OCI-LY3 (cell line): ENCODE measurements at regions not wholly inside any gene's neighbourhood (a gene's known extent, or its start where the extent isn't known, plus 50 kb on each side); places are given as distances from the start of the nearest gene placed in this dataset.

Source experiments
- H2AFZ ChIP-seq: fragments of 200-600, 300-600 bp; shearing (Covaris generic); 2 replicates; pipeline ENCODE4 v1.6.0; 2014; ENCODE audit warnings: antibody characterized with exemption, low read depth, low read length
- H3K27ac ChIP-seq: fragments of 200-600, 300-600 bp; sonication (generic); 2 replicates; pipeline ENCODE4 v1.5.1; 2014; ENCODE audit warnings: mild to moderate bottlenecking, low read length, moderate library complexity, mixed read lengths
- H3K27me3 ChIP-seq: fragments of 200-600, 300-600 bp; sonication (generic); 2 replicates; pipeline ENCODE4 v1.6.1; 2014; ENCODE audit warnings: low read depth, low read length, mixed read lengths
- H3K36me3 ChIP-seq: fragments of 200-600, 300-600 bp; sonication (generic); replicated peaks from 2 replicates; pipeline ENCODE3; 2014; ENCODE audit warnings: low read depth, low read length, mixed read lengths
- H3K4me1 ChIP-seq: fragments of 300-600, 200-600 bp; sonication (generic); 2 replicates; pipeline ENCODE4 v1.6.1; 2014; ENCODE audit warnings: low read length, mixed read lengths
- H3K4me2 ChIP-seq: fragments of 200-600, 300-600 bp; sonication (generic); 2 replicates; pipeline ENCODE4 v1.6.1; 2014; ENCODE audit warnings: low read length, mixed read lengths
- H3K4me3 ChIP-seq: fragments of 300-600, 200-600 bp; sonication (generic); 2 replicates; pipeline ENCODE4 v1.5.1; 2014; ENCODE audit warnings: antibody characterized with exemption, mild to moderate bottlenecking, low read length, moderate library complexity
- H3K79me2 ChIP-seq: fragments of 300-600, 200-600 bp; shearing (Covaris generic); 2 replicates; pipeline ENCODE4 v1.6.1; 2014; ENCODE audit warnings: mild to moderate bottlenecking, low read length, mixed read lengths
- H3K9ac ChIP-seq: fragments of 300-600, 200-600 bp; shearing (Covaris generic); 2 replicates; pipeline ENCODE4 v1.6.0; 2014; ENCODE audit warnings: mild to moderate bottlenecking, low read length, moderate library complexity
- H3K9me3 ChIP-seq: fragments of 200-600, 300-600 bp; shearing (Covaris generic); 2 replicates; pipeline ENCODE4 v1.6.1; 2014; ENCODE audit warnings: low read length, mixed read lengths; ENCODE audit not compliant: insufficient read depth
- H4K20me1 ChIP-seq: fragments of 200-600, 300-600 bp; sonication (generic); 2 replicates; pipeline ENCODE4 v1.6.1; 2016; ENCODE audit warnings: low read length, mixed read lengths; ENCODE audit not compliant: insufficient read depth
- EZH2phosphoT487 ChIP-seq: fragments of 200-600 bp; shearing (Covaris generic); IDR thresholded peaks from 2 replicates; pipeline ENCODE4 v1.6.1; 2018; ENCODE audit warnings: antibody characterized with exemption, mixed run types, low read depth
- TF ChIP-seq, protein P1 (sequence below): fragments of 200-600, 300-600 bp; sonication (generic); IDR thresholded peaks from 2 replicates; pipeline ENCODE4 v1.5.1; 2014; ENCODE audit warnings: antibody characterized with exemption, low read length, low read depth

- H3K79me2 ChIP-seq = no peaks in the 10 kb centered on the region
- H3K27ac ChIP-seq = no peak overlapping the region
- H3K4me1 ChIP-seq = no peaks in the 10 kb centered on the region
- H3K4me2 ChIP-seq = no peak overlapping the region
- H3K4me3 ChIP-seq = no peak overlapping the region
- H3K9me3 ChIP-seq = no peaks in the 10 kb centered on the region
- H4K20me1 ChIP-seq = no peaks in the 10 kb centered on the region
- no peak for TF ChIP-seq EZH2phosphoT487
- TF ChIP-seq, protein P1, sequence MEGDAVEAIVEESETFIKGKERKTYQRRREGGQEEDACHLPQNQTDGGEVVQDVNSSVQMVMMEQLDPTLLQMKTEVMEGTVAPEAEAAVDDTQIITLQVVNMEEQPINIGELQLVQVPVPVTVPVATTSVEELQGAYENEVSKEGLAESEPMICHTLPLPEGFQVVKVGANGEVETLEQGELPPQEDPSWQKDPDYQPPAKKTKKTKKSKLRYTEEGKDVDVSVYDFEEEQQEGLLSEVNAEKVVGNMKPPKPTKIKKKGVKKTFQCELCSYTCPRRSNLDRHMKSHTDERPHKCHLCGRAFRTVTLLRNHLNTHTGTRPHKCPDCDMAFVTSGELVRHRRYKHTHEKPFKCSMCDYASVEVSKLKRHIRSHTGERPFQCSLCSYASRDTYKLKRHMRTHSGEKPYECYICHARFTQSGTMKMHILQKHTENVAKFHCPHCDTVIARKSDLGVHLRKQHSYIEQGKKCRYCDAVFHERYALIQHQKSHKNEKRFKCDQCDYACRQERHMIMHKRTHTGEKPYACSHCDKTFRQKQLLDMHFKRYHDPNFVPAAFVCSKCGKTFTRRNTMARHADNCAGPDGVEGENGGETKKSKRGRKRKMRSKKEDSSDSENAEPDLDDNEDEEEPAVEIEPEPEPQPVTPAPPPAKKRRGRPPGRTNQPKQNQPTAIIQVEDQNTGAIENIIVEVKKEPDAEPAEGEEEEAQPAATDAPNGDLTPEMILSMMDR = no peak
- no peaks in the 10 kb centered on the region for H3K36me3 ChIP-seq
- H2AFZ ChIP-seq = no peak overlapping the region
- no peak overlapping the region for H3K9ac ChIP-seq
- H3K27me3 ChIP-seq = no peaks in the 10 kb centered on the region
These were observed 201.1 kb downstream of the IRX1 start for GRCh38 chr5:3796736-3797135.

- Histone ChIP-seq H3K36me3 (no peaks in the 10 kb centered on the region), H3K9me3 (no peaks in the 10 kb centered on the region), H3K79me2 (no peaks in the 10 kb centered on the region), H4K20me1 (no peaks in the 10 kb centered on the region), H3K4me3 (no peak overlapping the region), H3K4me2 (no peak overlapping the region), H3K27me3 (no peaks in the 10 kb centered on the region), H3K4me1 (no peaks in the 10 kb centered on the region), H2AFZ (no peak overlapping the region), H3K27ac (no peak overlapping the region), H3K9ac (no peak overlapping the region)
- no peak for TF ChIP-seq EZH2phosphoT487
- TF ChIP-seq, protein P1 = no peak
These were observed 206.3 kb downstream of the IRX1 start for GRCh38 chr5:3801967-3802366.

GRCh38 chr5:3809455-3809854, 213.8 kb downstream of the IRX1 start:
- Histone ChIP-seq H3K79me2 (no peaks in the 10 kb centered on the region), H3K36me3 (no peaks in the 10 kb centered on the region), H3K27ac (no peak overlapping the region), H3K4me2 (no peak overlapping the region), H3K9ac (no peak overlapping the region), H3K4me3 (no peak overlapping the region), H4K20me1 (no peaks in the 10 kb centered on the region), H3K9me3 (no peaks in the 10 kb centered on the region), H3K27me3 (no peaks in the 10 kb centered on the region), H2AFZ (no peak overlapping the region), H3K4me1 (no peaks in the 10 kb centered on the region)
- TF ChIP-seq EZH2phosphoT487 = no peak
- TF ChIP-seq, protein P1 = no peak

- no peaks in the 10 kb centered on the region for H3K4me1 ChIP-seq
- H3K27me3 ChIP-seq = no peaks in the 10 kb centered on the region
- H3K4me2 ChIP-seq = no peak overlapping the region
- H3K9ac ChIP-seq = no peak overlapping the region
- H2AFZ ChIP-seq = no peak overlapping the region
- H3K4me3 ChIP-seq = no peak overlapping the region
- no peaks in the 10 kb centered on the region for H4K20me1 ChIP-seq
- H3K36me3 ChIP-seq = no peaks in the 10 kb centered on the region
- H3K9me3 ChIP-seq = no peaks in the 10 kb centered on the region
- TF ChIP-seq, protein P1 = no peak
- no peak for TF ChIP-seq EZH2phosphoT487
- no peaks in the 10 kb centered on the region for H3K79me2 ChIP-seq
- H3K27ac ChIP-seq = no peak overlapping the region
These were observed 215.5 kb downstream of the IRX1 start for GRCh38 chr5:3811116-3811515.
